ENCODE measurements at regions not wholly inside any gene's neighbourhood (a gene's known extent, or its start where the extent isn't known, plus 50 kb on each side); places are given as distances from the start of the nearest gene placed in this dataset.
"Not testable (repeated sequence)": the region's sequence is repeated elsewhere in the genome, so short reads cannot be mapped to it uniquely, and the experiment has no call there.

DNA sequence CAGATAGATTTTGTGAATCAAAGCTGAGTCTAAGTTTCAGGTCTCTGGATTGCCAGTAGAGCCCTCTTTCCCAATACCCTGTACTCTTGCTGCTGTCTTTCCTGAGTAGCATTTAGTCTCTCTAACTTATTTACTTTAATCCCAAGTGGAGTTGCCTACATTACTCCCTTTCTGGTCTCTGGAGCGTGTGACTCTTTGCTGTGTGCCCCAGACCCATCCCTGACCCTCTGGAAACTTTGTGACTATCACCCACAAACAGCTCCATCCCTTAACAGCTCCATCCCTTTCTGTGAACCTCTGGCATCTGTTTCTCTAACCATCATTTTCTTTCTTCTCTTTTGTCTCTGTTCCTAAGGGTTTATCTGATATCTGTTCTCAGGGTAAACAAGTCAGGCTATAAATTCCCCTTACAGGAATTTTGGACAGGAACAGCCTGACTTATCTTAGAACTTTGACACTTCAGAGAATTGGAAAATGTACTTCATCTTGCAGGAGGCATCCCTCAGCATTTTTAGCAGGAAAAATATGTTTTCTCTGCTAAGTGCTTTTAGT is 1167.1 kb upstream of the SEMA6A start:
- DNase-seq (ENCODE audit: low read depth in 1 of 2, low spot score in 1 of 2) = no peak

DNA sequence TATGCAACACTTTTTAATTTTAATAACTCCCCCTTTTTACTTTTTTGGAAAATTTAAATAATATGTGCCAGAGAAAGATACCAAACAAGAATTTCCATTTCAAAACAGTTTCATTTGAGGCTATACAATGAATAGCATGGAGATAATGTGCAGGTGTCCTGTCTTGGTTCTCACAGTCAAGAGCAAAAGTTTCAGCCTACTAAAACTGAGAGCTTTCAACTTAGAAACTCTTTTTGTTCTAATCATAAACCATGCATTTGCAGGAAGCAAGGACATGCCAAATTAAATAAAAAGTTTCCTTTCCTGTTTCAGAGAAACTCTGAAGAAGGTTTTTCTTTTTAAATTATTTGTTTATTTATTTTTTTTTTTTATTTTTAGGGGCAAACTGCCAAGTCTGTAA is 1165.6 kb upstream of the SEMA6A start:
- no peak for DNase-seq (ENCODE audit: low read depth in 1 of 2, low spot score in 1 of 2)

DNA sequence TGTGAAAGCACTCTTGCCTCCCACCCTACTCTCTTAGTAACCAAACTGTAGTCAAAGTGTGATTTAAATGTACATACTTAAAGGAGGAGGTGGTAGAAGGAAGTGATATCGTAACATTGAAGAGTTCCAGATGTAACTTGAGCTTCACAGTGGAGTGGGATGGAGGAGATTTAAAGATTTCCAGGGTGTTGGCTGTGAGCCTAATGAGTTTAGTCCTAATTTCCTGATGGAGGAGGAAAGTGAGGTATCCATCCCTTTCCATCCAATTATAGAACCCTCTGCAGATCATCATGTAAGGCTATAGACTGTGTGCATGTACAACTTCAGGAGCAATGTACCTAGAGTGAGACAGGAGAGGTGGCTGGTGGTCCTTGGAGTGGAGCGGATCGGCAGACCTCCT is 1163.9 kb upstream of the SEMA6A start:
- DNase-seq (ENCODE audit: low read depth in 1 of 2, low spot score in 1 of 2) = no peak

DNA sequence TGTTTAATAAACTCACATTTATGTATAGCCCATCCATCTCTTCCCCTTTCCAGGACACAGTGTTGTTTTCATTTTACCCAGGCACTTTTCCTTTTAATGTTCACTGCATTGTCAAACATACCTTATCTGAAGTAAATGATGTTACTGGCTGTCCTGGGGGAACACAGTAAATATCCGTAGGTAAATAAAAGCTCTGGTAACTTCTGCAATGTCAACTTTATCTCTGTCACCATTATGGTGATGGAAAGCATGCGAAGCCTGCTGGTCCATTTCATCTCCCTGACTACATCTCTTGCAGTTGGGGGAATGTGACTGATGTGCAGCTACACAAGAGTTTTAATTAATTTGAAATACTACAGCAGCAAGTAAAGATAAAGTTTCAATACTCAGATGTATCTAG is 1162.1 kb upstream of the SEMA6A start:
- DNase-seq (ENCODE audit: low read depth in 1 of 2, low spot score in 1 of 2) = no peak

DNA sequence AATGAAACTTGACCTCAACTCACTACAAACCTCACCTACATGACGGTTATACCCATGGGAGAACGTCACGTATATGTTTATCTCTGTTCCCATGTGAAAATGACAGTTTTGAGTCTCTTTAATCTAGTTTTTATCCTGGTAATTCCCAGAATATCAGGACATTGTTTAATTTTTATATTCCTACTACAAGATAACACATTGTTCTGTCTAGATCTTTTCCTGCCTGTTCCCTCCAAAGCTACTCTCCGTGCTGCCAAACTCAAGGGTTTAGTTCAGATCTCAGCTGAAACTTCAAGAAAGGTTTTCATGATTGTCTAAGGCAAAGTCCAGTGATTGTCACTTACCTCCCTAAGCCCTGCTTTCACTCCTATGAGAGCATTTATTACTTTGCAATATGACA is 1159.4 kb upstream of the SEMA6A start:
- DNase-seq (ENCODE audit: low read depth in 1 of 2, low spot score in 1 of 2) = no peak

DNA sequence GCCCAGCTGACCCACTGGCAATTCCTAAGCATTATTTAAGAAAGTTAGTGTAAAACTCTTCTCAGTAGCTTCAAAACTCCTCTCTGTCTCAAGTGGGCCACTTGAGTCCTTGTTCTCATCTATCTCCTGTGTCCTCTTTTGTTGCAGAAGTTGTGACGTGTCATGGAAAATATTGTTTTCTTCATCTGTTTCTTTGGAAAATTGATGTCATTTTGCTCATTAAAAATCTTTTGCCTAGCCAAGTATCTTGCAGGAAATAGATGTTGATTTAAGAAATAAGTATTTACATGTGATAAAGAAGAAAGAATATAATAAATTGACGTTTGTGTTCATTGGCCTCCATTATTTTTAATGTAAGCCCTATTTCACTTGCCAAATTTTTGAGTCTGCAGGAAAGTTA is 1158.4 kb upstream of the SEMA6A start:
- DNase-seq (ENCODE audit: low read depth in 1 of 2, low spot score in 1 of 2) = no peak

DNA sequence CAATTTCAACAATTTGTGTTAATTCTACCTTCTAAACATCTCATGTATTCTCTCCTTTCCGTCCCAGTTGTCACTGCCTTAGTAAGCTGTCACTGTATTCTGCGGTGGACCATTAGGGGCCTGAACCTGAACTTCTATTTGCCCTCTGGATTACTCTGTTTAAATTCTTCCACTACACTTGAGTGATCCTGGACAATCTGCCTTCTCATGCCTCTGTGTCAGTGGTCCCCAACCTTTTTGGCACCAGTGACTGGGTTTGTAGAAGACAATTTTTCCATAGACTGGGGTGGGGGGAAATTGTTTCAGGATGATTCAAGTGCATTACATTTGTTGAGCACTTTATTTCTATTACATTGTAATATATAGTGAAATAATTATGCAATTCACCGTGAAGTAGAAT is 1157.6 kb upstream of the SEMA6A start:
- DNase-seq (ENCODE audit: low read depth in 1 of 2, low spot score in 1 of 2) = no peak

DNA sequence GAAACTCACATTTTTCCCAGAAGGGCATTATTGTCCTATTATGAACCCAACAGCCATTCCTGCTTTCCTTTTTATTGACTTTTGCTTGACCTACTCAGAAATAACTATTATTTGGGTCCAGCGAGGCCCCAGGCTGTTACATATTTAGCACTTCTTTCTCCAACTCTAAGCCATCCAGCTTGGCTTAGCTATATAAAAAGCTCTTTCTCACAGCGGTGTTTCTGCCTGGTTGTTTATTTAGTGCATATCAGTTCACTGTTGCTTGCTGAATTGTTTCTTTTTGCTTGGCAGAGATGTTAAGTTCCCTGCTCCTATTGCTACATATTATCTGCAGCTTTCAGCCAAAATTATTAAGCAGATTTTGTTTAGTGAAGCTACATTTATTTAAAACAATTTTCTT is 1156.8 kb upstream of the SEMA6A start:
- no peak for DNase-seq (ENCODE audit: low read depth in 1 of 2, low spot score in 1 of 2)

DNA sequence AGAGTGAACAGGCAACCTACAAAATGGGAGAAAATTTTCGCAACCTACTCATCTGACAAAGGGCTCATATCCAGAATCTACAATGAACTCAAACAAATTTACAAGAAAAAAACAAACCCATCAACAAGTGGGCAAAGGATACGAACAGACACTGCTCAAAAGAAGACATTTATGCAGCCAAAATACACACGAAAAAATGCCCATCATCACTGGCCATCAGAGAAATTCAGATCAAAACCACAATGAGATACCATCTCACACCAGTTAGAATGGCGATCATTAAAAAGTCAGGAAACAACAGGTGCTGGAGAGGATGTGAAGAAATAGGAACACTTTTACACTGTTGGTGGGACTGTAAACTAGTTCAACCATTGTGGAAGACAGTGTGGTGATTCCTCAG is 1146.2 kb upstream of the SEMA6A start:
- DNase-seq (ENCODE audit: low read depth in 1 of 2, low spot score in 1 of 2) = not testable (repeated sequence)

DNA sequence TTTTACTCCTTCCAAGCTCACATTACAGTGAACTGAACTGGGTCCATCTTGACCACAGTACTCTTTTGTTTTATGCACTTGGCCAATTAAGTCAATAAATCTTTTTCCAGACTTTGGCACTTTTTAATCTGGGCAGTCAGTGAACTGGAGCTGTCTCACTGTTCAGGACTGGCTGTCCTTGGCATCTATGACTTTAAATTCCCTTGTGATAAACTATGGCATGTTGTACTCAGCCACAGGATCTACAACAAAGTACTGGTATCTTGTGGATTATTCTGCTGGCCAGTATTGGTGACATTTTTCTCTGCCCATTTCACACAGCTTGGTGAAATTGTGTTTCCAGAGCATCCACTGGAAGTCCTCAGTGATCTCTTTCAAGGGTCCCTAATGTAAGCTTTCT is 1144.8 kb upstream of the SEMA6A start:
- DNase-seq (ENCODE audit: low read depth in 1 of 2, low spot score in 1 of 2) = no peak

DNA sequence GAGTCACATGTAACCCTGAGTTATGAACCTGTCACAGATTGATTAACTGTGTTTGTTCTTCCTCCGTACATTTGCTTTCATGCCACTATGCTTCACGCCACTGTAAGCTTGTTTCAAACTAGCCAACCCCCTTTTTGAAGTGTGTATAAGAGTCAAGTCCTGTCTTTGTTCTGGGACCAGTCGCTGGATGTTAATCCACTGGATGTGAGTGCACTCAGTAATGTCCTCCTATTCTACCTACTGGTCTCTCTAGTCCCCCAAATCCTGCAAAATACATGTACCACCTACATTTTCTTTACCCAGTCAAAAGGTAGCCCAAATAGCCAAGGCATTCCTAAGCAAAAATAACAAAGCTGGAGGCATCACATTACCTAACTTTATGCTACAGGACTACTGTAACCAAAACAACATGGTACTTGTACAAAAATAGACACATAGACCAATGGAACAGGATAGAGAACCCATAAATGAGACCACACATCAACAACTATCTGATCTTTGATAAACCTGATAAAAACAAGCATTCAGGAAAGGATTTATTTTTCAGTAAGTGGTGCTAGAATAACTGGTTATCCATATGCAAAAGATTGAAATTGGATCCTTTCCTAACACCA is 1139.1 kb upstream of the SEMA6A start:
- DNase-seq (ENCODE audit: low read depth in 1 of 2, low spot score in 1 of 2) = no peak

DNA sequence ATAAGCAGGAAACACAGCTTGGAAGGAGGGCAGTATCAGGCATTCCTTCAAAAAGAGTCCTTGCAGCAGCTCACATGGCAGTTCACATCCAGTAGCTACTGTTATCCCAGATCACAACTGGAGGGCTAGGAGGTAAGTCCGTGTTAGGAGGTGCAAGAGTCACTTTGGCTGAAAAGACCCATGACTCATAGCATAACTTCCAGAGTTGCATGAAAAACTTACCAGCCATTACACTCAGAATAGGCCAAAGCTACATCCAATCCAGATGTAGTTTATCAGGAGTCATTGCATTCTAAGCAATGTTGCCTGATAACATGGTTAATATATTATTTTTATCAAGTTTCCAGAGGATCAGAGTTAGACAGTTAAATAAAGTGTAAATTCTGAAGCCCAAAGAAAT is 1126.4 kb upstream of the SEMA6A start:
- no peak for DNase-seq (ENCODE audit: low read depth in 1 of 2, low spot score in 1 of 2)

DNA sequence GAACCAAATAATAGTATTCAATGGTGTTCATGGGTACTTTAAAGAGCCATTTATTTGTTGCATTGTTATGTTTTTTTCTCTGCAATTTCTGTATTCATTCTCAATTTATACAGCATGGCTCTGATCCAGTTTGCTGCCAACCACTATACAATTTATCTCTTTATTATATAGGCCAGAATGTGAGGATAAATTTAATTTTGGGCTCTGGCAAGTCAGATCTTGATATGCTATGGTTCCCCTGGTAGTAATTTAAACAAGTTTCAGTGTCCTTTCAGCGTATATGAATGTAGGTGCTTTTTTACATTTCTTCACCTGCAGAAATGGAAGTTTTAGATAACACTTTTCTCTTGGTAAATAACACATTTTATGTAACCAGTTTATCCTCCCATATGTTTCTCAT is 1118.0 kb upstream of the SEMA6A start:
- no peak for DNase-seq (ENCODE audit: low read depth in 1 of 2, low spot score in 1 of 2)

DNA sequence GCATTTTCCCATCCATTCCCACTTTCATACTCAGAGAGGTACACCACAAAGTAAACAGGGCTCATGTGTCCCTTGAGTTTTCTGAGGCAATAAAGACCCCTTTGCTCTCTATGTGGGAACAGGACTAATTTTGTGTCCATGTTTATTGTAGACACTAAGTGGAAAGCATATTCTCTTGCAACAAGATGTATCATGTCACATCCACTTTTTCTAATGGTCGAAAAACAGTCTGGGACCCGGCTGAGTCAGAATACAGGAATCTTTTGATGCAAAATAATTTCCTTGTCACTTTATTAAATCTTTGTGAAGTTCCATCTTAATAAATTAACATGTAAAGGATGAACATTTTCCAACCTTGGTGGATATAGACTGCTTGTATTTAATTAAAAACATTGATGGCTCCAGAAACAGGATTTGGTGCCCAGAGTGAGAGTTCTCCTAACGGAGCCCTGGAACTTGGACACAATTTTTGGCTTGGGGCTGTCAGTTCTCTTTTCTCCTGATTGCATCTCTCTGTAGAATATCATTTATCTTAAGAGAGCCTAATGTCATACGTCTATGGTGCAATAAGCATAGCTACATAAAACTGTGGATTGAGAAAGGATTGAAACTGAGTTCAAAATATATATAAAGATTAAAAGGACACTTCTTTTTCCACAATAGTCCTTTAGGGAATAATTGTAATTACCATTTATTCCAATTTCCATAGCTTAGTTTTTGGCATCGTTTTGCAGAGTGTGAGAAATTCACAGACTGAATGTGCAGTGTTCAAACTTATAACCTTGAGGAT is 1116.7 kb upstream of the SEMA6A start:
- DNase-seq (ENCODE audit: low read depth in 1 of 2, low spot score in 1 of 2) = no peak

DNA sequence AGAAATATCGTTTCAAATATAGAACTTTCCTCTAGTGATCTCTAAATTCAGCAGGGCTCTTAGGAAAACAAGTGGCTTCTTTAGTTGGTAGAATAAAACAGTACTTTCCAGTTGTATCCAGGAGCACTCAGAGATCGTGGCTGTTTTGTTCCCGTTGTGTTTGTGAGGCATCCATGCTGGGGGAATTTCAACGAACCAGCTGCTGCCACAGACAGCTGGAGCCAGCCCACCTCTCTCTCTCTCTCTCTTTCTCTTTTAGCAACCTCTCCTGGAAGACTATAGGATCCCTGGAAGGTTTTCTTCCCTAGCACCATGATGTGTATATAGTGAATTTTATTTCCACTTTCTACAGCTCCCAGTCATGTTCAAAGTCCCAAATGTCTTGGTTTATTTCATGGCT is 1116.0 kb upstream of the SEMA6A start:
- DNase-seq (ENCODE audit: low read depth in 1 of 2, low spot score in 1 of 2) = no peak

DNA sequence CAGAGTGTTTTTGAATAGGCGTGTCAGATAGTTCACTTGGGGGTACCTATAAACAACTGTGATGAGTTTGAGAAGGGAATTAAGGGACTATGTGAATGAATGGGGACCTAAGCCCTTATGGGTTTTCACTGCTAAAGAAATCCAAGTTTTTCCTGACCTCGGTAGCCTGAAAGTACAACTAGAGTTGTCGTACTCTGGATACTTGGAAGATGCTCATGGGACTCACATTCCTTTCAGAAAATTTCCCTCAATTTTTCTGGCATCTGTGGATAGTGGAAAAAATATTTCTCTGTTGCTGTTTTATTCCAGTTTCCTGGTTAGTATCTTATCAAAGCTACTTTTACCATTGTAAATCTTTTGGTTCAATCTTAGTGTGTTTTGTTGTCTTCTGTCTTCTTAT is 1112.3 kb upstream of the SEMA6A start:
- DNase-seq (ENCODE audit: low read depth in 1 of 2, low spot score in 1 of 2) = no peak

DNA sequence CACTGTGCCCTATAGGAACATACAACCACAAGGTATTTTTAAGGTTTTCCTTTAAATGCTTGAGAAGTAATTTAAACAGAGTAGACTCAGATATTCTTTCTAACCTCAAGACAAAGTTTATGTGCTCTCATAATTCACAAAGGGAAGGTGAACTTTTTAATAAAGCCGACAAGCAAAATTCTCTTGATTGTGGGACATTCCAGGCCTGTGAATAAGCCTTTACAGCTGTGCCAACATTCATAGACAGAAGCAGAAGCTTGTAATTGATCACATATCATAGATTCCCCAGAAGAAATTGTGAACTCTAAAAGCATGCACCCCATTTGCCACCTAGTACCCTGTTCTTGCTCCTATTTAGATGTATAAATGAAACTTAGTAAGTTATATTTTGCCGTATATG is 1107.8 kb upstream of the SEMA6A start:
- DNase-seq (ENCODE audit: low read depth in 1 of 2, low spot score in 1 of 2) = no peak

DNA sequence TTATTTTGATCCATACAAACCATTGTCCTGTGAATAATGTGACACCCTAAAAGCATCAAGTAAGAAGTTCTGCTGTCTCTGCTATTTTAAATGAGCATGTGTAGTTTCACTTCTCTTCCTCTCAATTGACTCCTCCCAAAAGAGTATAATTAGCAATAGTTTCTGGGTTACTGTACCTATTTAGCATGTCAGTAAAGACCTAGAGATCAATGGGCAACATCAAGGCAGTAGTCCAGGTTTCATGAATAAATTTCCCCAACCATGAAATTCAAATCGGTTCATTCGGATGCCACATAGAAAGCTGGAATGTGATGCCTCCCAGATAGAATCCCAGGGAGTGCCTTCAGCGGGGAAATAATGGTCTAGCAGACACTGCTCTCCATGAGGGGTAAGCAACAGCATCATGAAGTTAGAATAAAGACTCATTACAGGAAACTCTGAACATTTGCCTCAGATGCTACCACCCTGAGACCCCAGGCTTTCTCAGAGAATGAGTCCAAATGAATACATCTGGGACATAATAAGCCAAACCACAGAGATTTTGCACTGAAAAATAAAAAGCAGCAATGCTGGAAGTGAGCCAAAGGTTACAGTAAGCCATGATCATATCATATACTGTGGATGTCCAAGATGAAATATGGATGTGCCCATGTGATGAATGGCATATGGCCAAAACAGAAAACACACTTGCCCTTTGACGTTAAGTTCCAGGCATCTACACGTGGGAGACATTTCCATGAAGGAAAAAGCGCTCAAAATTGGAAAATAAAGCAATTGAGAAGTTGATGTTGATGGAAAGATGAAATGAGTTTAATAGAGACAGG is 1107.0 kb upstream of the SEMA6A start:
- DNase-seq (ENCODE audit: low read depth in 1 of 2, low spot score in 1 of 2) = no peak

DNA sequence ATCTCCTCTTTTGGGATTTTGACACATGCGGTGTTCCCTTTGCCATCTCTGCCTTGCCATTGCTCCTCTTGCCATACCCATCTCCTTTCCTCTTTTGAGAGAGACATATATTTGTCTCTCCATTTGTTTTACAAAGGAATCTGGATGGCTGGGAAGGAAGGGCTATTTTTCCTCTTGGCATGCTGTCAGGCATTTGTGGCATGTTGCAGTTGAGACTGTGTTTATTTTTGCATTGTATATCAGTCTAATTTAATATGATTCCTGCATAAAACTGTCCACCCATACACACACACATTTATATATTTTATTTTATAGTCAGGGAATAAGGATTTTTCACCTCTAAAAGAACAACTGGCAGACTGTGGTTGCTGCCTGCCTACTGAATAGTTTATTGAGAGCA is 1105.8 kb upstream of the SEMA6A start:
- no peak for DNase-seq (ENCODE audit: low read depth in 1 of 2, low spot score in 1 of 2)

DNA sequence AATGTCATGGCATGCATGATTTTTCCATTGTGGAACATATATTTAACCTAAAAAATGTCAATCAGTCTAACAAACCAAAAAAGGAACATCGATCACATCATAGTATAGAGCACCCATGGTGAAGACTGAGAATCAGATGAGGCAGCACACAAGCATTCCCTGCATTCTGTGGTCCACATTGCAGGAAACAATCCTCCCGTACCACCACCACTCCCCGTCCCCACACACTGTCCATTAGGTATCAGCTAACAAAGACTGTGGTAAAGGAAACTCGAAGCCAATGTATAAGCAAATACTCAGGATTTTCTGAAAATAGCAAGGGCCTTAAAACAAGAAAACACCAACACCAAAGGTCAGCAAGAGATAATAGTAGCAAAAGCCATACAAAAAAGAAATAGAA is 1104.4 kb upstream of the SEMA6A start:
- DNase-seq (ENCODE audit: low read depth in 1 of 2, low spot score in 1 of 2) = no peak

DNA sequence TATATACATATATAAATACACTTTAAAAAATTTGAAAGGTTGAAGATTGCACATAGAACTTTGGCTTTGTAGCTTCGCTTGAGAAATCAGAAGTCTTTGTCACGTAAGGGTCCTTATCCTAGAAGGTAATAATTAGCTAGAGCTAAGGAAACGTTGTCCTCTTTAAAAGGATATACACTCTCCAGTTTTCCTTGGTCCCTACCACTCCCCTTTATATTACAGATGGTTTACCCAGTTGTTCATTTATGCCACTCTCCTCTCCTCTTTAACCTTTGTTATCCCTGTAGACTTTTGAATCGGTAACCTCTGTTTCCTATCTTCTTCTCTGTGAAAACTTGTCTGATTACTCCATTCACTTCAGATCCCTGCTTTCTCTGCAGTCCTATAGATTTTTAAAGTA is 1101.0 kb upstream of the SEMA6A start:
- no peak for DNase-seq (ENCODE audit: low read depth in 1 of 2, low spot score in 1 of 2)

DNA sequence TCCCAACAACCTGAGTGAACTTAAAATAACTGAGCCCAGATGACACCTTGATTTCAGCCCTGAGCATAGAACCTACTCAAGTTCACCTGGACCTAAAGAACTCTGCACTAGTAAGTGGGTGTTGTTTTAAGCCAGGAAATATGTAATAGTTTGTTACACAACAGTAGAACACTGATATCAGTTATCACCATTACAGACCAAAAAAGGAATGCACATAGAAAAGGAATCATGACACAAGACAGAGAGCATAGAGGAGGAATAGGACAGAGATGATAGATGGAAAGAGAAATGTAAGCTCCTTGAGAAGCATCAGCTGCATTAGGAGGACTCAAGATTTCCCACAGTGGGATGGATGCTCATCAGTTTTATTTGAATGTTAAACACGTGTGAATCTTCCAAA is 1096.9 kb upstream of the SEMA6A start:
- no peak for DNase-seq (ENCODE audit: low read depth in 1 of 2, low spot score in 1 of 2)
